GM12878 (cell line): ENCODE measurements at regions not wholly inside any gene's neighbourhood (a gene's known extent, or its start where the extent isn't known, plus 50 kb on each side); places are given as distances from the start of the nearest gene placed in this dataset.

Source experiments
- ATAC-seq: fragments of 200-7000 bp; cut with Tn5 transposase; 3 replicates; pipeline ENCODE4 v1.9.1; 2020; ENCODE audit warnings: mild to moderate bottlenecking, moderate library complexity
- BruUV-seq: library from RNA; stranded (reverse); fragments of 400-500 nt; replicated peaks from 2 replicates; lab custom pipeline; 2021; lab: Mats Ljungman, UMichigan
- CTCF ChIA-PET: fragments of 300-600 bp; sonication (Branson Sonifier 250); formaldehyde crosslinking; extraction: SDS; loops from one replicate; lab custom pipeline; 2021; ENCODE audit warnings: inconsistent platforms; lab: Yijun Ruan, JAX
- POLR2A ChIA-PET: fragments of 350-600 bp; formaldehyde crosslinking; extraction: SDS; loops from one replicate; lab custom pipeline; 2021; ENCODE audit warnings: inconsistent platforms; lab: Charles Lee
- RAD21 ChIA-PET: fragments of 300-600 bp; sonication (Branson Sonifier 250); formaldehyde crosslinking; loops from one replicate; lab custom pipeline; 2023; ENCODE audit warnings: antibody characterized with exemption; ENCODE audit not compliant: unreplicated experiment; lab: Charles Lee
- SMC1A ChIA-PET: fragments of 300-600 bp; sonication (Branson Sonifier 250); formaldehyde crosslinking; loops from one replicate; lab custom pipeline; 2023; ENCODE audit not compliant: unreplicated experiment, uncharacterized antibody; lab: Charles Lee
- DNase-seq: peaks from one replicate; pipeline ENCODE4 v3.0.0-alpha.2; 2011; ENCODE audit warnings: low read depth, low spot score
- FAIRE-seq: peaks from 3 replicates; lab custom pipeline; 2011; peaks lifted over from hg19 to GRCh38; lab: Jason Lieb, UNC
- H2AFZ ChIP-seq: 2 replicates; pipeline ENCODE4 v1.6.0; 2011; ENCODE audit warnings: low read depth, low read length, control low read depth; ENCODE audit not compliant: control insufficient read depth
- H3K27ac ChIP-seq: 2 replicates; pipeline ENCODE4 v1.5.1; 2011; ENCODE audit warnings: control low read depth; ENCODE audit not compliant: control insufficient read depth, insufficient read depth
- H3K27me3 ChIP-seq, 2 experiments: replicated peaks in 1 of 2; 2 replicates each; pipeline versions ENCODE4 v1.6.0 to v1.6.1; 2011; ENCODE audit warnings: low read length in 1 of 2; ENCODE audit not compliant: control insufficient read depth in 2 of 2, insufficient read depth in 2 of 2
- H3K36me3 ChIP-seq, 2 experiments: 2 replicates each; pipeline ENCODE4 v1.5.1; 2011; ENCODE audit warnings: low read length in 1 of 2; ENCODE audit not compliant: control insufficient read depth in 2 of 2, insufficient read depth in 2 of 2
- H3K4me1 ChIP-seq: 2 replicates; pipeline ENCODE4 v1.6.1; 2011; ENCODE audit warnings: mild to moderate bottlenecking, low read length, moderate library complexity, mixed read lengths; ENCODE audit not compliant: control insufficient read depth, insufficient read depth
- H3K4me2 ChIP-seq: 2 replicates; pipeline ENCODE4 v1.6.0; 2011; ENCODE audit warnings: control low read depth; ENCODE audit not compliant: control insufficient read depth, insufficient read depth
- H3K4me3 ChIP-seq: fragments of 200-600 bp; sonication (generic); 2 replicates; pipeline ENCODE4 v1.5.1; 2016
- H3K79me2 ChIP-seq: 2 replicates; pipeline ENCODE4 v1.6.0; 2011; ENCODE audit warnings: low read length; ENCODE audit not compliant: control insufficient read depth, insufficient read depth
- H3K9ac ChIP-seq: 2 replicates; pipeline ENCODE4 v1.8.0; 2011; ENCODE audit warnings: low read length, control low read depth, mixed read lengths; ENCODE audit not compliant: control insufficient read depth, insufficient read depth
- H3K9me3 ChIP-seq: replicated peaks from 3 replicates; pipeline ENCODE4 v1.5.1; 2011; ENCODE audit warnings: mild to moderate bottlenecking, low read length; ENCODE audit not compliant: control insufficient read depth, insufficient read depth
- H4K20me1 ChIP-seq: 2 replicates; pipeline ENCODE4 v1.6.0; 2011; ENCODE audit not compliant: control insufficient read depth, insufficient read depth
- EP300 ChIP-seq, 2 experiments: fragments of 150-350 bp in 1 of 2; IDR thresholded peaks; 2 replicates each; pipeline ENCODE4 v1.6.1; 2011 to 2012; ENCODE audit warnings: low read depth in 2 of 2, low read length in 2 of 2, borderline replicate concordance in 1 of 2, improper control_type of control experiment in 1 of 2, inconsistent platforms in 1 of 2; ENCODE audit not compliant: control insufficient read depth in 1 of 2
- IKZF1 ChIP-seq: fragments of 450-650 bp; conservative IDR thresholded peaks from 2 replicates; pipeline ENCODE4 v1.6.1; 2017; ENCODE audit warnings: antibody characterized with exemption, mild to moderate bottlenecking
- MYB ChIP-seq: fragments of 150-350 bp; IDR thresholded peaks from 2 replicates; pipeline ENCODE4 v1.6.1; 2014; ENCODE audit warnings: mild to moderate bottlenecking, low read depth, low read length, borderline replicate concordance
- NR2C2 ChIP-seq: IDR thresholded peaks from 2 replicates; pipeline ENCODE4 v1.6.1; 2011; ENCODE audit warnings: borderline replicate concordance, low read depth; ENCODE audit not compliant: control insufficient read depth, insufficient read length
- RCOR1 ChIP-seq: conservative IDR thresholded peaks from 2 replicates; pipeline ENCODE4 v1.6.1; 2012; ENCODE audit warnings: low read depth, low read length, improper control_type of control experiment
- TARDBP ChIP-seq: IDR thresholded peaks from 2 replicates; pipeline ENCODE4 v1.6.1; 2016; ENCODE audit warnings: borderline replicate concordance
- ZNF687 ChIP-seq: fragments of 450-650 bp; IDR thresholded peaks from 2 replicates; pipeline ENCODE4 v1.6.1; 2017; ENCODE audit warnings: mild to moderate bottlenecking, moderate library complexity
- ZSCAN29 ChIP-seq: fragments of 450-650 bp; IDR thresholded peaks from 2 replicates; pipeline ENCODE4 v1.6.1; 2017; ENCODE audit warnings: mild to moderate bottlenecking, moderate library complexity
- WGBS: methylation state at CpG from one replicate; pipeline ENCODE4 v1.1.6; 2016; ENCODE audit warnings: low lambda C conversion rate; ENCODE audit not compliant: insufficient replicate concordance, insufficient coverage; ENCODE audit errors: missing lambda C conversion rate; 5-methylcytosine and 5-hydroxymethylcytosine counted together
- in situ Hi-C: fragments of 300-500 bp; cut with MboI; formaldehyde crosslinking; loops from 9 replicates; pipeline ENCODE4 v1.14.3; 2018; ENCODE audit warnings: mixed read lengths
- intact Hi-C: fragments of 100-400 bp; cut with micrococcal nuclease; formaldehyde crosslinking; loops from one replicate; pipeline ENCODE4 v1.14.2; 2022; ENCODE audit not compliant: unreplicated experiment
- TF ChIP-seq, protein P1 (sequence below): fragments of 150-350 bp; IDR thresholded peaks from 2 replicates; pipeline ENCODE4 v1.6.1; 2016; ENCODE audit warnings: low read depth, low read length
- TF ChIP-seq, protein P2 (sequence below): fragments of 450-650 bp; IDR thresholded peaks from 2 replicates; pipeline ENCODE4 v1.6.1; 2017; ENCODE audit warnings: antibody characterized with exemption, mild to moderate bottlenecking, moderate library complexity

- ATAC-seq = no peak
- FAIRE-seq = no peak
- ChIA-PET POLR2A (no interaction called here), CTCF (interaction anchor here (0.5 to 5.0 kb wide), 4 partner anchors 8 to 924 kb away, joined by 3 to 22 read pairs (median 9); no protein-coding TSS in a partner anchor), SMC1A (interaction anchor here (0.5 to 2.2 kb wide), 5 partner anchors 8 to 419 kb away, joined by 3 to 7 read pairs (median 4); no protein-coding TSS in a partner anchor), RAD21 (interaction anchor here (1.3 to 1.7 kb wide), 2 partner anchors 9 to 111 kb away, joined by 3 to 5 read pairs; no protein-coding TSS in a partner anchor)
- BruUV-seq = no TSS peak
- WGBS = 100% methylated on average over 2 of the region's 2 CpGs
- Histone ChIP-seq H3K9me3 (no peaks in the 10 kb centered on the region), H3K4me1 (no peaks in the 10 kb centered on the region), H3K9ac (no peak overlapping the region), H3K4me2 (no peak overlapping the region), H4K20me1 (no peaks in the 10 kb centered on the region), H3K27me3 (no peaks in the 10 kb centered on the region; a peak in 1 of 4 replicates), H3K36me3 (no peaks in the 10 kb centered on the region), H3K4me3 (no peak overlapping the region), H2AFZ (no peak overlapping the region), H3K79me2 (no peaks in the 10 kb centered on the region), H3K27ac (no peak overlapping the region)
- intact Hi-C loops (loop anchor here (10.0 kb wide), 5 partner anchors 265 to 1195 kb away; no protein-coding TSS in a partner anchor), in situ Hi-C loops (no loop called here)
- DNase-seq = no peak
- no peak for TF ChIP-seq IKZF1
- TF ChIP-seq NR2C2 = no peak
- TF ChIP-seq EP300 (IDR thresholded peaks at IDR 0.05; ENCODE audit: borderline replicate concordance in 1 of 2, control insufficient read depth in 1 of 2, low read depth in 2 of 2, low read length in 2 of 2) = no peak
- TF ChIP-seq TARDBP = no peak
- TF ChIP-seq, protein P1, sequence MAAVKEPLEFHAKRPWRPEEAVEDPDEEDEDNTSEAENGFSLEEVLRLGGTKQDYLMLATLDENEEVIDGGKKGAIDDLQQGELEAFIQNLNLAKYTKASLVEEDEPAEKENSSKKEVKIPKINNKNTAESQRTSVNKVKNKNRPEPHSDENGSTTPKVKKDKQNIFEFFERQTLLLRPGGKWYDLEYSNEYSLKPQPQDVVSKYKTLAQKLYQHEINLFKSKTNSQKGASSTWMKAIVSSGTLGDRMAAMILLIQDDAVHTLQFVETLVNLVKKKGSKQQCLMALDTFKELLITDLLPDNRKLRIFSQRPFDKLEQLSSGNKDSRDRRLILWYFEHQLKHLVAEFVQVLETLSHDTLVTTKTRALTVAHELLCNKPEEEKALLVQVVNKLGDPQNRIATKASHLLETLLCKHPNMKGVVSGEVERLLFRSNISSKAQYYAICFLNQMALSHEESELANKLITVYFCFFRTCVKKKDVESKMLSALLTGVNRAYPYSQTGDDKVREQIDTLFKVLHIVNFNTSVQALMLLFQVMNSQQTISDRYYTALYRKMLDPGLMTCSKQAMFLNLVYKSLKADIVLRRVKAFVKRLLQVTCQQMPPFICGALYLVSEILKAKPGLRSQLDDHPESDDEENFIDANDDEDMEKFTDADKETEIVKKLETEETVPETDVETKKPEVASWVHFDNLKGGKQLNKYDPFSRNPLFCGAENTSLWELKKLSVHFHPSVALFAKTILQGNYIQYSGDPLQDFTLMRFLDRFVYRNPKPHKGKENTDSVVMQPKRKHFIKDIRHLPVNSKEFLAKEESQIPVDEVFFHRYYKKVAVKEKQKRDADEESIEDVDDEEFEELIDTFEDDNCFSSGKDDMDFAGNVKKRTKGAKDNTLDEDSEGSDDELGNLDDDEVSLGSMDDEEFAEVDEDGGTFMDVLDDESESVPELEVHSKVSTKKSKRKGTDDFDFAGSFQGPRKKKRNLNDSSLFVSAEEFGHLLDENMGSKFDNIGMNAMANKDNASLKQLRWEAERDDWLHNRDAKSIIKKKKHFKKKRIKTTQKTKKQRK = no peak
- TF ChIP-seq RCOR1 = no peak
- no peak for TF ChIP-seq MYB
- no peak for TF ChIP-seq ZSCAN29
- TF ChIP-seq, protein P2, sequence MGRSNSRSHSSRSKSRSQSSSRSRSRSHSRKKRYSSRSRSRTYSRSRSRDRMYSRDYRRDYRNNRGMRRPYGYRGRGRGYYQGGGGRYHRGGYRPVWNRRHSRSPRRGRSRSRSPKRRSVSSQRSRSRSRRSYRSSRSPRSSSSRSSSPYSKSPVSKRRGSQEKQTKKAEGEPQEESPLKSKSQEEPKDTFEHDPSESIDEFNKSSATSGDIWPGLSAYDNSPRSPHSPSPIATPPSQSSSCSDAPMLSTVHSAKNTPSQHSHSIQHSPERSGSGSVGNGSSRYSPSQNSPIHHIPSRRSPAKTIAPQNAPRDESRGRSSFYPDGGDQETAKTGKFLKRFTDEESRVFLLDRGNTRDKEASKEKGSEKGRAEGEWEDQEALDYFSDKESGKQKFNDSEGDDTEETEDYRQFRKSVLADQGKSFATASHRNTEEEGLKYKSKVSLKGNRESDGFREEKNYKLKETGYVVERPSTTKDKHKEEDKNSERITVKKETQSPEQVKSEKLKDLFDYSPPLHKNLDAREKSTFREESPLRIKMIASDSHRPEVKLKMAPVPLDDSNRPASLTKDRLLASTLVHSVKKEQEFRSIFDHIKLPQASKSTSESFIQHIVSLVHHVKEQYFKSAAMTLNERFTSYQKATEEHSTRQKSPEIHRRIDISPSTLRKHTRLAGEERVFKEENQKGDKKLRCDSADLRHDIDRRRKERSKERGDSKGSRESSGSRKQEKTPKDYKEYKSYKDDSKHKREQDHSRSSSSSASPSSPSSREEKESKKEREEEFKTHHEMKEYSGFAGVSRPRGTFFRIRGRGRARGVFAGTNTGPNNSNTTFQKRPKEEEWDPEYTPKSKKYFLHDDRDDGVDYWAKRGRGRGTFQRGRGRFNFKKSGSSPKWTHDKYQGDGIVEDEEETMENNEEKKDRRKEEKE = no peak
- no peak for TF ChIP-seq ZNF687
Measured at GRCh38 chr13:78129823-78130222, 211.2 kb upstream of the EDNRB start.
